ENCODE measurements at regions not wholly inside any gene's neighbourhood (a gene's known extent, or its start where the extent isn't known, plus 50 kb on each side); places are given as distances from the start of the nearest gene placed in this dataset.
"Not testable (repeated sequence)": the region's sequence is repeated elsewhere in the genome, so short reads cannot be mapped to it uniquely, and the experiment has no call there.

DNA sequence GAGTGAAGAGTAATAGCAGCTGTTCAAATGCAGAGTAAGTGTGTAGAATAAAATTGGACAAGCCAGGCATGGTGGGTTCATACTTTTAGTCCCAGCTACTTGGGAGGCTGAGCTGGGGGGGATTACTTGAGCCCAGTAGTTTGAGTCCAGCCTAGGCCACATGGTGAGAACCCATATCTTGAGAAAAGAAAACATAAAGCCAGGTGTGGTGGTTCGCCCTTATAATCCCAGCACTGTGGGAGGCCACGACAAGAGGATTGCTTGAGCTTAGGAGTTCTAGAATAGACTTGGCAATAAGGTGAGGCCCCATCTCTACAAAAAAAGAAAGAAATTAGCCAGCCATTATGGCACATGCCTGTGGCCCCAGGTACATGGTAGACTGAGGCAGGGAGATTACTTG, 1241.1 kb downstream of the UQCRFS1 start:
- no peak for DNase-seq (ENCODE audit: low spot score)

DNA sequence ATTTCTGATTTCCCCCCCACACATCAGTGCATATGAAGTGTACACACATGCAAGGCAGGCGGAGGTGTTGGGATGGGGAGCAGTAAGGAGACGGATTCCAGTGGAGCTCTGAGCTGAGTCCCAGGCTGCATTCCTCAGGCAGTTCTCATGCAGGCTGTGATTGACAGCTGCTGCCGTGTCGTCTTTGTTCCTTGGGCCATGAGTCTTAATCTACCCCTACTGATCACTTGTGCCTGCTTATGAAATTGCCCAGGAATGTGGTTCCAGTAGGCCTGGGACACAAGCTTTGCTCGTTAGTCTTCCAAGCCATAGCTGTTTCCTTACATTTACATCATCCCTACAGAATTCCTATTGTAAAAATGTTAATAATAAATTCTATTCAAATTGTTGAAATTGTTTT, 1241.9 kb downstream of the UQCRFS1 start:
- peak; percentile 20 for DNase-seq (ENCODE audit: low spot score)

DNA sequence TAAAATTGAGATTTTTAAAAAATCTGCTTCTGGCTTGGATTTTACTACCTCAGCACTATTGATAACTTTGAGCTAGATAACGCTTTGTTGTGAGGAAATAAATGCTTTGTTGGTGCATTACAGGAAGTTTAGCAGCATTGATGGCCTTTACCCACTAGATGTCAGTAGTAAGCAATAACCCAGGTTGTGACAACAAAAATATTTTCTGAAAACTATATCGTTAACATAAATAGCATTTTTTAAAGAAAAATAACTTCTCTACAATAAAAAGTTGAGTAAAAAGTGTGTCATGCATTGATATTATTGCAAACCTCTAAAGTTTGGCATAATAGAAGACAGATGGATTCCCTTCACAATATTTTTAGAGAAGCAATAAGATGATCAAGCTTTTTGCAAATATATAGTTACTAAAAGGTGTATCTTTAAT, 1246.5 kb downstream of the UQCRFS1 start:
- DNase-seq (ENCODE audit: low spot score), result no peak

DNA sequence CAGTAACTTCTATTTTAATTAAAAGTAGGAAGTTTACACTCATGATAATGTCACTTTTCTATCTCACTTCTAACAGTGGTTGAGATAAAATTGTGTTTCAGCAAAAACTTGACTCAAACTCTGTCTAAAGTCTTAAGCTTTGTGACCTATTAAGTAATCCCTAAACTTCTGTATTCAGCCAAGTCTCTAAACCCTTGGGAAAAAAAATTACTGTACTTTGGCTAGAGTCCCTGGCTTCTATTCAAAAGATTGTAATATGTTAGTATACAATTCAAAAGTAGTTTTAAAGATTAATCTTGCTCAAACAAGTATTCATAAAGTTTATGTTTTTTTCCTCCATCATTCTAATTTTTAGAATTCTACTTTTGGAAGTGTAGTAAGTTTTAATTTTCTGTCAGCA, 1248.8 kb downstream of the UQCRFS1 start:
- no peak for DNase-seq (ENCODE audit: low spot score)

DNA sequence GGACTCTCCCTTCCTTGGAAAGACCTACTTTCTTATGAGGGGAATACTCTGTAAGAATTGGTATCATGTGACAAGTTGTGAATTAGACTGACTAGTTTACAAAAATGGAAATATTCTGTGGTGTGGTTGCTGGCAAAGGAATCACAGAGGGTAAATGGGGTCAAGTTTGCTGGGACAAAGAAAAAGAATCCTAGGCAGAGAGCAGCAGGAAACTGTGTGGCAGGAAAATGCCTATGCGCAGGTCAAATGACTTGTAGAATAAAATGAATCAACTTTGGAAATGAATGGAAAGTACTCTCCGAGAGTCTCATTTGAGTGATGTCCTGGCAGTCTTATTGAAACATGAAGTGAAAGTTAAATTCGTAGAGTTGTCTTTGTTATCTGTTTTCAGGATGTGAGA, 1250.7 kb downstream of the UQCRFS1 start:
- DNase-seq (ENCODE audit: low spot score), result no peak

DNA sequence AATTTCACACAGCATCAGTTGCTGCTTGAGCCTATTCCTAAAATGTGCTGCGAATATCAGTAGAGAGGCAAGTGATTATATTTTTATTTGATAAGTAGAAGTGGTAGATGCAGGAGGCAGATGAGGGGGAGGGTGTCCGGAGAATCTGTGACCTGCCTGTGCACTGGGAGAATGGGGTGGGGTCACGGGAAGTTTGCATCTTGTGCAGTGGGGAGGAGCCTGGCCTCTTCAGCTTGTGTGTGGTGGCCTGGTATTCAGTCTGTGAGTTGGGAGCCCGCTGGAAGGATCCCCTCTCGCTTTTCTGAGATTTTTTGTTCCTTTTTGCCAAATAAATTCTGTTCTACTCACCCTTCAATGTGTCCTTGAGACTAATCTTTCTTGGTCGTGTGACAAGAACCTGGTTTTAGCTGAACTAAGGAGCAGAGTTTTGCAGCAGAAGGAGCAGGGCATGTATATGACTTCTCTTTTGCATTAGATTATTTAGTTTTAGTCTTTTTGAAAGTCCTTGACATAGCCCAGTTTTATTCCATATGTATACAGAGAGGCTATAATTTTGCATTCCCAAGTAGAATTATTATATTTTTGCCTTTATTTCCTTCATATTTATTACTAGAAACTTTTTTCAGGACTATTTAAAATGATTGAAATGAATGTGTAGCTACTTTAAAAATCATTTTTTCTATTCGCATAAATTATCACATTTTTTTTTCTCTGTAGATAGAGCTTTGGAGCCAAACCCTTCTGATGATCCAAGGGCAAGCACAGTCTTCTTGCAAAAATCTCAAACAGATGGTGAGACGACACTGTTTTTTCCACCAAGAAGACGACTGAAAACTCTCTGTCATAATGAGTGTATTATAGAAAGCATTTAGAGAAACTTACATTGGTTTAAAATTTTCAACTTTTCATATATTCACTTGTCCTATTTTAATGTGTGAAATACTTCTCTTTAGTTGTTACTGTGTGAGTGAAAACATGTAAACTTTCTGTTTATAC, 1257.2 kb downstream of the UQCRFS1 start:
- no peak for DNase-seq (ENCODE audit: low spot score)

DNA sequence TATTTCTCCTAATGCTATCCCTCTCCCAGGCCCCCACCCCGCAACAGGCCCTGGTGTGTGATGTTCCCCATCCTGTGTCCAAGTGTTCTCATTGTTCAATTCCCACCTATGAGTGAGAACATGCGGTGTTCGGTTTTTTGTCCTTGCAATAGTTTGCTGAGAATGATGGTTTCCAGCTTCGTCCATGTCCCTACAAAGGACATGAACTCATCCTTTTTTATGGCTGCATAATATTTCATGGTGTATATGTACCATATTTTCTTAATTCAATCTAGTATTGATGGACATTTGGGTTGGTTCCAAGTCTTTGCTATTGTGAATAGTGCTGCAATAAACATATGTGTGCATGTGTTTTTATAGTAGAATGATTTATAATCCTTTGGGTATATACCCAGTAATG, 1270.3 kb downstream of the UQCRFS1 start:
- DNase-seq (ENCODE audit: low spot score), result not testable (repeated sequence)

DNA sequence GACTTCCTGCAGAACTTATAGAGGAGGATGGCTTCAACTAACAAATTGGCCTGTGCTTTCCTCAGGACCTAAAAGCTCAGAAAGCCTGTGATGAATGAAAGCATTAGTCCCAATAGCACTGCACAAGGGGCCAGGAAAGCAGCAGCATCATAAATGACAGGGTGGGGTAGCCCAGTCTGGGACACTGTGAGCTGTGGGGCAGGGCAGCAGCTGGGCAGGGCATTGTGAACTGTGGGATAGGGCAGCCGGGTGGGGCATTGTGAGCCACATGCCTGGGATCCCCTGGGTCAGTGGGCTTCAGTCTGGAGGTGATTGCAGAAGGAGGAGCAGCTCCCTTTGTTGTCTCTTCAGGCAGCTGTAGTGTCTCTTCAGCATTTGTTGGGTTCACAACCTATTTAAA, 1276.8 kb downstream of the UQCRFS1 start:
- no peak for DNase-seq (ENCODE audit: low spot score)

DNA sequence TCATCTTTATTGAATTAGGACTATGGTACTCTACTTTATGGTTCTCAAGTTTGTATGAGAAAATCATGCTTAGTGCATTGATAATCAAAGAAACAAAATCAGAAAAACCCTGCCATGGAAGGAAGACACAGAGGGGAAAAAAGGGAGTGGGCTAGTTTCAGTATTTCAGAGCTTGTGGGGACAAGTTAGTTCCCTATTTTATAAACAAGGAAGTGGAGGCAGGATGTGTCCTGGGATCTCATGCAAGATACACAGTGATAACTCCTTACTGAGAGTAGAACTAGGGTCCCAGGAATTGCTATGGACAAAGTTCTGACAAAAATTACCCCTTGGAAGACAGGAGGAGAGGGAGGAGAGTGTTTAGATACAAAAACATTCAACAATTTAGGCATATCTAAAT, 1277.3 kb downstream of the UQCRFS1 start:
- DNase-seq (ENCODE audit: low spot score), result no peak

DNA sequence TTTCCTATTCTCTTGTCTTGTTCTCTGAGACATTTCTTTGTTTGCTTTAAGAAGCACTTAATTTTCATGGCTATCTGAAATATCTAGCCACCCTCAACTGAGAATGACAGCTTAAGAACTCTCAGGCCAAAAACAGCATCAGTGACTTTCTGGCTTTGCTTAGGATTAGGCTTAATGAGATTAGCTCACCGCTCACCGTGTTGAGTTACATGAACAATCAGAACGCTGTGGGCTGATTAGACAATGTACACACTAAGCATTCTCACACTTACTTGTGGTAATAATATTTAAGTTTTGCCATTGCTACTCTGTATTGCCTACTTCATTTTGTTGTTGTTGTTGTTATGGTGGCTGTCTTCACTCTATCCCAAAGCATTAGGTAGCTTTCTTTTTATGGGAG, 1283.6 kb downstream of the UQCRFS1 start:
- DNase-seq (ENCODE audit: low spot score), result no peak

DNA sequence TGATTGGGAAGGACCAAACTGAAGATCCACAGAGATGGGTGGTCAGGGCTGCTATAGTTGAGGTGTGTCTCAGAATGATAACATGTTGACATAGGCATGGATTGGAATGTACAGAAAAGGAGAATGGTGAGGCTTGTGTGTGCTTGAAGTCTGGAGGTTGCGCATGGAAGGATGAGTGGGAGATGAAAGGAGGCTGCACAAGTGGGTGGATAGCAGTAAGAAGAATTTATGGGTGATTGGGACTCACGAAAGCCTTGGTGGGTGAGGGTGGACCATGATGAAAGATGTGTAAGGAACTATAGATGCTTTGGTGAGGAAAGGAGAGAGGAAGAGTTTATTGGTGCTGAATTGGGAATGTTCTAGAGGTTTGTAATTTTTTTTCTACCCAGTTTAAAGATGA, 1287.7 kb downstream of the UQCRFS1 start:
- no peak for DNase-seq (ENCODE audit: low spot score)

DNA sequence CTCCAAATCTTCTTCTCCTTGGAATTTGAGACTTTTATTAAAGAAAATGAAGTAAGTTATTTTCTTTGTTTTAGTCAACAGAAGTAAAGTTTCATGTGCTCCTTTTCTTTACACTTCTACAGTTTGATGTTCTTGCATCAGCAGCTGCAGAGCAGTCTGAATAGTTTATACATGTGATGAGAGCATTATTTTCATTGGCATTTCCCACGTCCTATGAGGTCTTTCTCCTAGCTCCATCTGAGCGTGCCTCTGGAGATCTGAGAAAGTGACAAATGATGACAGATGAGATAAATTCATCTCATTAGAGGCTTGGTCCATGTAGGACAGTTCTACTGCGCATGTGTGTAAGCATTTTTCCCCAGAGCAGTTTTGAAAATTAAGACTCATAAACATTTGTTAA, 1290.0 kb downstream of the UQCRFS1 start:
- DNase-seq (ENCODE audit: low spot score), result no peak

DNA sequence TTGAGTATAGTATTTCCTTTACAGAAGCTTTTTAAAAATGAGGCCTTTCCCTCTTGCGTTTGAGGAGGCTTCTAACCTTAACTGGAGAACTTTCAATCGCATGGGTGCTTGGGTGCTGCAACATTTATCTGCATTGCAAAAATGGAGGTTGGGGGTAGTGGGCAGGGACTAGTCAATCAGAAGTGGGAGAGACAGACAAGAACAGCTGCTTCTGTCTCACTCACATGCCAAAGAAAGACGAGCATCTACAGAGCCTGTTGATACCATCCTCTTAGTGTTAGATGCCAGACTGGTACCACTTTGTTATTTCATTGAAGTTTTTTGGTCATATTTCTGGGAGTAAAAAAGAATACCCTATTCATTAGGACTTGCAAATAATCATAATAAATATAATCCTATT, 1292.2 kb downstream of the UQCRFS1 start:
- DNase-seq (ENCODE audit: low spot score), result no peak

DNA sequence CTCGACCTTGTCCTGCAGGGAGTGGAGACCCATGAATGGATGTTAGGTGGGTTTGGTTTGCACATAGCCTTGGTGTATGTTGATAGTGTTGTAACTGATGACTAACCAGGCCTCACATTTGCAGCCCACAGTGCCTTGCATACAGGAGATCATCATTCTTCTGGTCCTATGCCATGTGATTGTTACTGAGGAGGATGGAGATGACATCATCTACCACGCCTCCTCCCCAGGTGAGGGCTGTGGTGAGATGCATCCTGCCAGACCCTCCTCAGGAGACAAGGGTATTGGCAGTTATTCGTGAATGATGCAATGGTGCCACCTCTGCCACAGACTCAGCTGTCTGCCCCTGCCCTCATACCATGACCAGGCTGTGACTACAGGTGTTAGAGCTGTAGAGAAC, 1294.1 kb downstream of the UQCRFS1 start:
- no peak for DNase-seq (ENCODE audit: low spot score)

DNA sequence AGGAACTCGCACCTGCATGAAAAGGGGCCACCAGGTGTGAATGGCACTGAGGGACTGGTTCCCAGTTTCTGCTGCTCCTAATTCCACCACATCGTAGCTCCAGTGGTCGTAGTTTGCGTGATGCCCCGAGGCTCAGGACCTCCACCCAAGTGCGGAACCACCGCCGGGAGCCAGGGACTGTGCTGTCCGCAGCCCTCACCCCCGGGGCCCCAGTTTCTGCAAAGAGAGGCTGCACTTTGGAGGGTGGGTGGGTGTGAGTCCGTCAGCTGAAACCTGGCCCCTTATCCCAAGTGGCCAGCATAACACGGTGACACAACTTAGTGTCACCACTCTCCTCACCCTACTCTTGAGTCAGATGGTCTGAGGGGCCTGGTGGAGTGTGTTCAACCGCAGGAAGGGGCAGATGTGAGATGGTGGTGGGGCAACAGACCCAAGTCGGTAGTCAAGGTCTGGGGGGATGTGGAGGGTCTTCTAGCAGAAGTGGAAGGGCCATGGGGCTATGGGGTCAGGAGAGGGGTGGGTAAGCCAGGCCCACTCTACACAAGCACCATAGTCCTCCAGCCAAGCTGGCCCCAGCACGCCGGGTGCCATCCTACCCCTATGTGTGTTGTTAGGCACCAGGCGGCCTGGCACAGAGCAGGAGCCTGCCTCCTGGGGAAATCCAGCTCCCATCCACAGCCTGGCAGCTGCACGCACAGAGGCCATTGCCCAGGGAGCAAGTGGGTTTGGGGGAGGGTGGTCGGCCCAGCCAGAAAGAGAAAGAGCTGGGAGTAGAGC, 1301.6 kb downstream of the UQCRFS1 start:
- no peak for DNase-seq (ENCODE audit: low spot score)

DNA sequence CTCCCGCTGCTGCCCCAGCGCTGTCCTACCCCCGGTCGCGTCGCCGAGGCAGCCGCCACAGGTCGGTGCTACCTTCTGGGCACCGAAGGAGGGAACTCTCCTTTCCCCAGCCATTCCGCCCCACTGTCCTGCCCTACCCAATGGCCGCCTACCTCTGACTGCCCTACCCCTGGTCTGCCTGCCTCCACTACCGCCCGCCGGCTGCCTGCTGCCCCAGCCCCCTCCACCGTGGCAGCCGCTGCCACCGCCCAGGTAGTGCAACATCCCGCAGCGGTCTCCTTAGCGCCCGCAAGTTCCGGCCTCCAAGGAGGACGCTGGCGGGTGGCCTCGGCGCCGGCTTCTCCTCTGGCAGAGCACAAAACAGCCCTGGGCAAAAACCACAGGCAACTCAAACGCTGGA, 1303.1 kb downstream of the UQCRFS1 start:
- DNase-seq (ENCODE audit: low spot score), result no peak

DNA sequence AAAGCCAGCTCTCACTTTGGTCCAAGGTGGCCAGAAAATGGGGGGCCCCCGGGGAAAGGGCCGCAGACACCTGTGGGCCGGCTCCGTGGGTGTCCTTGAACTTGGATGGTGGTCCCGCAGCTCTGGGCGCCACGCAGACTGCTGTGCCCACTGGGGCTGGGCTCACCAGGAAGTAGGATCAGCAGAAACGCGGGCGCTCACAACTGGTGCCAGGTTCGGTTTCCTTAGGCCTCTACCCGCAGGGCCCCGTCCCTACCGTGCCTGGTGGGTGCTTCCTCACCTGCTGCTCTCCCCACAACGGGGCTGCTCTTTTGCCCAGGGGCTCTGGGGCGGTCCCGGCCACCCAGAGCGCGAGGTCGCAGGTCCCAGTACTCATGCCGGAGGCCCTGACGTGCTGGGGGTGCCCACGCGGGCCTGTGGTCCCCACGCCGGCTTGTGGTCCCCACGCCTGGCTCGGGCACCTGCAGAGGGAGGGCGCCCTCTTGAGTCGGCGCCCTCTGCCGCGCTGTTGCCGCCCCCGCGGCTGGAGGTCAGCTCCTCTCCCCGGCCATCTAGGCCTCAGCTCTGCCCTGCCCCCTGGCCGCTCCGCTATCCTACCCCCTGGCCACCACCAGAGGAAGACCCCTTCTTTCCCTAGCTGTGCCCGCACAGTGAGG, 1303.6 kb downstream of the UQCRFS1 start:
- no peak for DNase-seq (ENCODE audit: low spot score)

DNA sequence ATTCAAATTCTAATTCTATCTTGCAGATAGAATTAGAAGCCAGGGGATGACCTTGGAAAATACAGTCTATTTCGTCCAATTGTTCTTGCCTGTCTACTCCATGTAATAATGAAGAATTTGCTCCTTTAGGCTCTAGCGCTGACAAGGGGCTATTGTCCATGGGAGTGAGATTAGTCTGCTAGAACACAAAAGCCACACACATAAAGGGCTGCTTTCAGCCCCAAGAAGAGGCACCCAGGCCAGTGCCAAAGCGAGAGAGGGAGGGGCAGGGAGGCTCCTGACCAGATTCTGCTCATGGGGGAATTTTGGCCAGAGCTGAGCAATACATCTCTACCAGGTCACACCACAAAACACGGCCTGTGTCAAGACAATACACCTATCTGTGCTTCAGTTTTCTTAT, 1306.9 kb downstream of the UQCRFS1 start:
- DNase-seq (ENCODE audit: low spot score), result no peak

DNA sequence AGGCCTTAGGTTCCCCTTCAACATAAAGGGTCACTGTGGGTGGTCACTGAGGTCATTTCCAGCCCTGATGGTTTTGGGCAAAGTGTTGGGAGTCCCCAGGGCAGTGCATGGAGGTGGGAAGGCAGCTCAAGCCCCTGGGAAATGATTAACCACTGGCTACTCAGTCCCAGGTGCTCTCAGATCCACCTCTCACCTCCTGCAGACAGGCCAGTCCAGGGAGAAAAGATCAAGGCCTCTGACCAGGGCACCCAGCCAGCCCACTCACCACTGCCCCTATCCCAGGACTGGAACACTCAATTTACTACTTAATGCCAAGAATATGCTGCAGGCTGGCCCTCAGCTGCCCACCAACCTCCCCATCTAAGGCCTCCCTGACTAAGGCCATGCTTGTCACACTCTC, 1307.9 kb downstream of the UQCRFS1 start:
- DNase-seq (ENCODE audit: low spot score), result no peak

DNA sequence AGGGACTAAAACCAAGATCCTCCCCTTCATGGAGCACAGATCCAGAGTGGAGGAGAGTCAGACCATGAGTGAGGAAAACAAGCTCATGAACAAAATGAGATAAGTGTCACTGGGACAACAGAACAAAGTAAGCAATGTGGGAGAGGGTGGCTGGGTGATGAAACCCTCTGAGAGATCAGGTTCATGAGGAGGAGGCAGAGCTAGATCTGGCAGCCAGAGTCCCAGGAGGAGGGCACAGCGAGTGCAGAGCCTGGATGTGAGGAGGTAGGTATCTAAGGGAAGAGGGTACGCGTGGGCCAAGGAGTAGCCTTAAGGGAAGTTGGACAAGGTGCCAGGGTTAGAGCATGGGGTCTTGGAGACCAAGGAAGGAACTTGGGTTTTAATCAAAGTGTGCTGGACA, 1311.9 kb downstream of the UQCRFS1 start:
- DNase-seq (ENCODE audit: low spot score), result no peak

DNA sequence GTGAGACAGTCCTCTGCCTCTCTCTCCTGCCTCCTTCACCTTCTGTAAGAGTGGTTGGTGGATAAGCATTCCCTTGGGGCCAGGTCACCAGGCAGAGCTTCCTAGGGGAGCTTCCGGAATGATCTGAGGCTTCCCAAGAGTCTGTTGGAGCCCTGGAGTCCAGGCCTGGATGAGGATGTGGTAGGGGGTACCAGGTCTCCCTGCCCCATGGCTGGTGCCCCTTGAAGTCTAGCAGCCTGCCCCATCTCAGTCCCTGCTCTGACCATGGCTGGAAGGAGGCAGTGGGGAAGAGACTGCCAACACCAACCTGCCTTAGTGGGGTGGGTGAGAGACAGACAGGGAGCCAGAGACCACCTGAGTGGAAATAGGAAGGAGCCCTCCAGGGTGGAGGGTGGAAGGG, 1316.9 kb downstream of the UQCRFS1 start:
- DNase-seq (ENCODE audit: low spot score), result no peak

DNA sequence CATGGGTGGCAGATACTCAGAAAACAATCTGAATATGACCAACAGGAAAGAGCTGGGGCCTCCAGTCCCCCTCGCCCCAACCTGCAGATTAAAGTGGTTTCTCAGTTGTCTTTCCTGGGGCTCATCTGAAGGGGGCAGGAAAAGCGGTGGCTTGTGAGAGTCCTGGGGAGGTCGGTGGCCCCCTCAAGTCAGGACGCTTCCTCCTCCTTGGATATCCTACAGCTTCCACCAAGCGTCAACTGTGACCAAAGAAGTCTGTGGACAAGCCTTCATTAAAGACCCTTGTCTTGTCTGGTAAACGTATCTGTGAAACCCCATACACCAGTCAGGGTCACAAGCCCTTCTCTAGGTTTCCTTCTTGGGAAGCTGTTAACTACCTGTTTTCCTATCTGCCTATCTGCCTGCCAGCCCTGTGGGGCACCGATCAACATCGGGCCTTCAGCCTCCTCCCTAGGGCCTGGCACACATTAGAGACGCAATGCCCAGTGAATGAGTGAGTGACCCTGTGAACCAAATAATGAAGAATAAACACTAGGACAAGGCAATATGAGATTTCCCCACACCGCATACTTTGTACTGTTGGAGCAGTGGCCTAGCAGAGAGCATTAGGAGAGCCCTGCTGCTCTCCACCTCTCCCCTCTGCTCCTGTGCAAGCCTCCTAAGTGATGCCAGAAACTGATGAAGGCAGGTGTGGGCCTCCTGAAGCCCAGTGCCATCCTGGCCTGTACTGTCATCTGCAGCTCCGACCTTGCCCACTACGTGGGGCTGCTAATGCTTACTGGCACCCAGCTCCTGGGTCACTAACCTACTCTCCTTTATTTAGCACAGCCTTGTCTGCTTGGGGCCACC, 1317.8 kb downstream of the UQCRFS1 start:
- no peak for DNase-seq (ENCODE audit: low spot score)

Data from D341Med (cell line).